HG02763 (cell line): ENCODE measurements at regions not wholly inside any gene's neighbourhood (a gene's known extent, or its start where the extent isn't known, plus 50 kb on each side); places are given as distances from the start of the nearest gene placed in this dataset.

ENCODE experiments used
- ATAC-seq: cut with Tn5 transposase; IDR thresholded peaks from one replicate; pipeline ENCODE4 v1.9.1; 2021; ENCODE audit warnings: mild to moderate bottlenecking, moderate library complexity; ENCODE audit not compliant: unreplicated experiment

DNA sequence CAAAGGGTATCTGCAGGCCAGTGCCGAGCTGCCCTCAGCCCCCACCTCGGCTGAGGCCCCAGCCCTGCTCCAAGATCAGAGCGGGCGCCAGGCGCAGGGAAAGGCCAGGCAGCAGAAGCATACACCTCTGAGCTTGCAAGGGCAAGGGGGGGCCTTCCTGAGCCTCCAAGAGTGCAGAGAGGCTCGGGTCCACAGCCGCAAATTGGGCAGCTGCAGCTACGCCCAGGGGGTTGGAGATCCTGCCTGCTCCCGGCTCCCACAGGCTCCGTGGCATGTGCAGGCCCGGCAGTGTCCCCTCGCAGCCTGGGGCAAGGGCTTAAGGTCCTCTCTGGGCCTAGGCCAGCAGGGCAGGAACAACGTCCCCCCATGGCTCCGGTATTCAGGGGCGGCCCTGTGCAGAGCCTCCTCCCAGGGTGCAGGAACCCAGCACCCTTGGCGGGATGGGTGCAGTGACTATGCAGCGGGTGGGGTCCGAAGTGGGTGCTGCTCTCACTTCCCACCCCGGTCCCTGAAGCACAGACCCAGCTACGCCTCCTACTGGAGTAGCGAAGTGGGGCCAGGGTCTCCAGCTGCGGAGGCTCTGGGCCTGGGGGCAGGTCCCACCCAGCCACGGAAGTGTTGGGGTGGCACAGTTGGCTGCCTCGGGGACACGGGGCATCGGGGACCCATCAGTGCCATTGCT lies 120.2 kb upstream of the TMEFF2 start:
- ATAC-seq: no peak

DNA sequence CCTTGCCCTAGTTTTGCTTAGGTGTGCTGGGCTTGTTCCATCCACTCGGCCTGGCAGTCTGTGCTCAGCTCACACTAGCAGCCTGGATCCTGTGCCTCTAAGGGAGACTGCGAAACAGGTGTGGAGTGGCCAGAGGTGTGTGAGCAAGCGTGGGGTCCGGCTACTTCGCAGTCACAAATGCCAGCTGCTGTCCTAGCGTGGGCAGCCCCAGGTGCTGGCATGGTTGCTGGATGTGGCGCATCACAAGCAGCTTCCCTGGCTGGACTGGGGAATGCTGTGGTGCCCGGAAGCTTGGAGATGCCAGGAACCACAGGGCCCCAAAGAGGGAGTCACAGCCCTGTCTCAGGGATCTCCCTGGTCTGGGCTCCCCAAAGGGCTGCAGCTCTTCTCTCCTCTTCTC lies 119.0 kb upstream of the TMEFF2 start:
- no peak for ATAC-seq

DNA sequence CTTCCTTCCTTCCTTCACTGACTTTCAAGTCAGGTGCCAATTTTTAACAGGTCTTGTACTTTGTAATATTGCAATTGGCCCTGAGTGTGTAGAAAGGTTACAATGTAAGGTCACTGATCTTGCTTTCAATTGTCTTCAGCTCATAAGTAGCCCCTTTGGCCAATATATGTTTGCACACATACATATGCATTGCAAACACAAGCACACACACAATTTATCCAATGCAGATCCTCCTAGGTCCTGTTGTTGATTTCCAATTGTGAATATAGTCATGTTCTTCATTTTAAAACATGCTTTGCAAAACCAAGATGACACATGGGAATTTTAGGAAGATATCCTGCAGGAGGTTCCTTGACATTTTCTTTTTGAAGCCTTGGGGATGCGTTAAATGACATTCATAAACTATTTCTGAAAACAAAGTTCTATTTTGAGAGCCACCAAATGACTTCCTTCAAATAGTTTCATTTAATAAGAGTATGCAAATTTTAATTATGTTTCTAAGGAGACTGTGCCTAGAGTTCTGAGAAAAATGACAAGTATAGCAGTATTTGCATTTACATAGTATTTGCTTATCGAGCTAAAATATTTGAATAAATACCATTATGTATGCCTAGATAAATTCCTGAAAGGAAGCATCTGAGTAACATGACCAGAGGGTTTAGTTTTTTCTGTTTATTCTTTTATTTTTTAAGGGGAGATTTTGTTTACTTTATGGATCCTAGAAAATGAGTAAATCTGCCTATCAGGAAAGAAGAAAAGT lies 117.1 kb upstream of the TMEFF2 start:
- ATAC-seq: no peak

DNA sequence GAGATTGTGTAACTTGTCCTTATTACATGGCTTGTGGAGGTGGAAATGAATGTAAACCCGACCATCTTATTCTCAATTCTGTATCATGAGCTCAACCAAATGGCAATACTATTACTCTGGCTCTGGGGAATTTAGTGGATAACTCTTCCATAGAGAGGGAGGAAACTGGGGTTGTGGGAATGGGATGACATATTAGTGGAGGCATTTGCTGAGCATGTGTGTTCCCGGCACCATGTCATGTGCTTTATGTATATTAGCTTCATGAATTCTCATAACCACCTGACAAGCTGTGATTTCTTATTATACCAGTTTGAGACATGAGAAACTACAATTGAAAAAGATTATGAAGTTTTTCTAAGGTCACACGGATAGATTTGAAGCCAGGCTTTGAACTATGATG lies 112.8 kb upstream of the TMEFF2 start:
- ATAC-seq: no peak

DNA sequence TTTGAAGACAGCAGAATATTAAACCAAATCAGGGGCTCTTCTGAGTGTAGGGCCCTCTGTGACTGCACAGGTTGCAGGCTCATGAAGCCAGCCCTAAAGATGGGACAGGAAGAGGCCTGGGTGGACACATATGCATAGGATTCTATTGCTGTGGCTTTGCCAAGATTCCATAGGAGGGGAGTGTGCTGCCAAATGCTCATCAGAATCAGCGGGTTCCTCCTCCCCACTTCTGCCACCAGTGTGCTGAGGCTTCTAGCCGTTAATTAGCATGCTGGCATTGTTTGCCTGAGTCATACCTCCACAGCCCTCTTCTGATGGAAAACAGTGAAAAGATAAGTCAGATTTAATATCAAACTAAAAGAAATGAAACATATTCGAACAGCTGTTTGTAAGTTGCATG lies 103.9 kb upstream of the TMEFF2 start:
- no peak for ATAC-seq

DNA sequence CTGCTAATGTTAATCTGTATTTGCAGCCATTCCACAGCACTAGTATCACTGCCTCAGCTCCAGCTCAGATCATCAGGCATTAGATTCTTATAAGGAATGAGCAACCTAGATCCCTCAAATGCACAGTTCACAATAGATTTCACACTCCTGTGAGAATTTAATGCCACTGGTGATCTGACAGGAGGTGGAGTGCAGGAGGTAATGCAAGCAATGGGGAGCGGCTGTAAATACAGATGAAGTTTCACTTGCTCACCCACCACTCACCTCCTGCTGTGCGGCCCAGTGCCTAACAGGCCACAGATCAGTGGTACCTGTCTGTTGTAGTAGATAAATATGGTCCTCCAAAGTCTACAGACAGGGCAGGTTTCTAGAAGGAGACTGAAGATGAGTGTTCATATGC lies 97.7 kb upstream of the TMEFF2 start:
- ATAC-seq: no peak

DNA sequence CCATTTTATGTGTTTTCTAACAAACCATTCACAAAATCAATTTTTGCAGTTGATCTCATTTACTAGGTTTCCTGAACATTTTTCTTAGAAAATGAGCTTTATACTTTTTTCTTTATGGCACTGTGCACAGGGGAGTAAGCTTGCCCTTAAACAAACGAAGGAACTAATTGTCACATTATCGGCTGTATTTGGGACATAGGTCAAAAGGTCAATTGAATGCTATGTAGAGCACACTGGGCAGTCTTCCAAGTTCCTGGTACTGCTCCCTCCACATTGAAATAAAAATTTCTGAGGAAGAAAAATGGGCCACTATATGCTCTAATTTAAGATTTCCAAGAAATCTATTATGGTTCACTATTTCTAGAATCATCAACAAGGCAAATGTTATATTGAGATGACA lies 93.6 kb upstream of the TMEFF2 start:
- no peak for ATAC-seq

DNA sequence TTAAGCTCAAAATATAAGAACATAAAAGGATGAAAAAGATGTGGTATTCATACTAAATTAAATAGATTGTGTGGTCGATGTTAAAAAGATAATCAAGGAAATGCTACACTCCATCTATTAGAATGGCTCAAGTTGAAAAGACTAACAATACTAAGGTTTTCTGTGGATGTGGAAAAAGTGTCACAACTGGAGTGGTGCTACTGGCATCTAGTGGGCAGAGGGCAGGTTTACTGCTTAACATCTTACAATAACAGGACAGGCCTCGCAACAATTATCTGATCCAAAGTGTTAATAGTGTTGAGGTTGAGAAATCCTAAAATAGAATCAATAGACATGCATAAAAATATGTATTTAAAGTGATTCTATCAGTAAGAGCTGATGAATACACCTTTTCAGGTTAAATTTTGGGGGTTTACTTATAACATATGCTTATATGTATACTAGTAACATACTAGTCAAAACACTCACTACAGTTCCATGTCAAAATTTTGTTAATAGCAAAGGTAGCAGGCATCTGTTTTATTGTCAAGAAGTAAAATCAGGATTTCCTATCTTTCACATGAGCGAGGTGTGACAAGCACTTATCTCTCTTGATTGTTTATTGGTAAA lies 91.5 kb upstream of the TMEFF2 start:
- ATAC-seq: no peak

DNA sequence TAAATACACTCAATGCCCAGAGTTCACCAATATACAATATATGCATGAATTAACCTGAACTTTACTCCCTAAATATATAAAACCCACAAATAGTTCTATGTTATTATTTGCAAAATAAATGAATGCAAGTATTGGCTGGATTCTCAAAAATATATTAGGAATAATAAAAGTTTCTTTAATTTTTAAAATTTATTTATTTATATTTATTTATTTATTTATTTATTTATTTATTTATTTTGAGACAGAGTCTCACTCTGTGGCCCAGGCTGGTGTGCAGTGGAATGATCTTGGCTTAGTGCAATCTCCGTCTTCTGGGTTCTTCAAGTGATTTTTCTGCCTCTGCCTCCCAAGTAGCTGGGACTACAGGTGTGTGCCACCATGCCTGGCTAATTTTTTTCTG lies 88.7 kb upstream of the TMEFF2 start:
- ATAC-seq: no peak

DNA sequence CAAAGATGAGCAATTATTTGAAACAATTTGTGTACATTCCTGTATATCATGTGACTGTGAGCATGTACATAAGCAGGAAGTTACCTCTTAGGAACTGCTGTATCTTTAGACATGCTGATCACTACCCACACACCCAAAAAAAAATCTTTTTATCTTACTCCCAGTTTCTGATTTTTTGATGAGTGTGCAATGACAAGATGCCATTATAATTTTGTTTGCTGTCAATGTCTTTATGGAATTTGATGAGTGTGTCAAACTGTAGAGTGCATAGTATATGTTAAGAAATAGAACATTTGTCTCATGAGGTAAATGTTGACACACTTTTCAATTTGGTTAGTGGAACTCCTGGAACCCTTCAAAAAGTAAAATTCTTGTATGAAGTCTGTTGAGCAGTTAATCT lies 84.0 kb upstream of the TMEFF2 start:
- no peak for ATAC-seq

DNA sequence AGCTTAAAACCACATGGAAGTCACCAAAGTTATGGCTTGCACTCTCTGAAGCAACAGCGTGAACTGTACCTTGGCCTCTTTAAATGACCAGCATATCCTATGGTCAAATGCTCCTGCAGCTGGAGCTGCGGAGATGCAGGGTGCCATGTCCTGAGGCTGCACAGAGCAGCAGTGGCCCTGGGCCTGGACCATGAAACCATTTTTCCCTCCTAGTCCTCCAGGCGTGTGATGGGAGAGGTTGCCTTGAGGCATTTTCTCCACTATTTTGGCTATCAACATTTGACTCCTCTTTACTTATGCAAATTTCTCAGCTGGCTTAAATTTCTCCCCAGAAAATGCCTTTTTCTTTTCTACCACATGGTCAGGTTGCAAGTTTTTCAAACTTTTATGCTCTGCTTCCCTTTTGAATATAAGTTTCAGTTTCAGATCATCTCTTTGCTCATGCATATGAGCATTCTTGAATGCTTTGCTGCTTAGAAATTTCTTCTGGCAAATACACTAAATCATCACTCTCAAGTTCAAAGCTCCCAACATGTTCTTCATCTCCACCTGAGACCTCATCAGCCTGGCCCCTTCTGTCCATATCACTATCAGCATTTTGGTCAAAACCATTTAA lies 82.9 kb upstream of the TMEFF2 start:
- no peak for ATAC-seq

DNA sequence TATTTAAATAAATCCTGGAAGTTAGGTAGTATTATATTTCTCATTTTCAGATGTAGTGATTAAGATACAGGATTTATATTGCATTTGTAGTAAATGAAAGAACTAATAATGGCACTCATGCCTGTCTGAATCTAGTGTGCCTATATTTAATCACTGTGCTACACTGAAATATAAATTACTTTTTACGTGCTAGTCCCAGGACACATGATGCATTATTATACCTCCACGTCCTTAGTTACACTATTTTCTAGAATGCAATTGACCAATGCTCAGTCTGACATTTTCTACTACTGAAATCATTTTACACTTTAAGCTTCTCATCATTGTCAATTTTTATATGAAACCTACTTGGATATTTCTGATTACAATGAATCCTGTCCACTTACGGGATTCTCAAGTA lies 80.9 kb upstream of the TMEFF2 start:
- ATAC-seq: no peak

DNA sequence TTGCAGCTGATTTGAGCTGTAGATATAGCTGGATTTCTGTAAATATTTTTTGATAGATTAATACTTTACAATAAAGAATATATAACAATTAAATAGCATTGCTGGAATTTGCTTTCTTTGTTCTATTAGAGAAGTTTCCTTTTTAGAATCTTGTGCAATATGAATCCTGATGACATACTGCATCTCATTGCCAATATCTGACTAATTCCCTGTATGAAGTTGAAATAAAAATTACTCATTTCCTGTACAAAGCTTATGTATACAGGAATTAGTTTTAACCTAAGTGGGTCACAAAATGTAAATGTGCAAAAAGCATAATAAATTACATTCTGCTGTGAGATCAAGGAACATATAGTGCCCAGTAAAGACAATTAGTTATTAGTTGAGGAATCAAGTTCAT lies 72.8 kb upstream of the TMEFF2 start:
- ATAC-seq: no peak

DNA sequence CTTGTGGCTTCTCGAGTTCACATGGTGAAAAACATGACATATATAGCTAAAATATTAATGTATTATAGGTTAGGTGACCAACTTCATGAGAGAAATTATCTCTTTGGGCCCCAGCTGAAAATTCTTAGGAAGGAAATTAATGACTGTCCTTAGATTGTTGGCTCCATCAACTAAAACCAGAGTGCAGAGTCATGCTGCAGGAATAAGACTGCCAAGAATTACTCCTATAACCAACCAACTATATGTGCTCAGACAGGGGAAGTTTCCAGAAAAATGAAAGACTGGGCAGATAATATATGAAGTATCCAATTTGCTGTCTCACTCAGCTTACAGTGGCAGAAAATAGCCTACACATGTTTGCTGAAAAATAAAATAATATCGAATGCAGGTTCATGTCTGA lies 71.0 kb upstream of the TMEFF2 start:
- ATAC-seq: no peak

DNA sequence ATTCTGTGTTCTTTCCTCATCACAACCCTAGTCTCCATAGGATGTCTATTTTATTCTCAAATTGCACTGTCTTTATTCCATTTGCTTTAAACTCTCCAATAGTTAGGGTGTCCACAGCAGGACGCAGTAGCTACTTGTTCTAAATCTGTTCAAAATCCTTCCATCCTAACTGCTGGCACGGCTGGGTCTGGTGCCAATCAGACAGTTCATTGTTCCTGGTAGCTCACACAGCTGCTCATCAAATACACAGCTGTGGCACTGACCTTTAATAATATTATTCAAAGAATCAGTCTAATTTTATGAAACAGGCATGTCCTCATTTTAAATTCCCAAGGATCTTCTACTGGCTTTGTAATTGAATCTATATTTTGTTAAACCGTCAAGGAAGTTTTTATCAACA lies 59.7 kb upstream of the TMEFF2 start:
- no peak for ATAC-seq

DNA sequence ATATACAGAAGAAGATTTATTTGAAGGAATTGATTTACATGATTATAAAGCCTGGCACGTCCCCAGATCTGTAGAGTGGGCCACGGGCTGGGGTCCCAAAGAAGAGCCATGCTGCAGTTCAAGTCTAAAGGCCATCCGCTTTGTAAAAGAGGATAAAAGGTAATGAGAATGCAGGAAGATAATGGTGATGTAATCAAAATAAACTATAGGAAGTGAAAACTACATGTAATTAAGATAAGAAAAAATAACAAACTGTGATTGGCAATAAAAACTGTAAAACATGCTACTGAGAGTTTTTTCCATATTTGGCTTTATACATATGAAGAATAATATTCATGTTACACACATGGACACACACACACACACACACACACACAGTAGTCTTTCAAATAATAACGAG lies 59.0 kb upstream of the TMEFF2 start:
- no peak for ATAC-seq

DNA sequence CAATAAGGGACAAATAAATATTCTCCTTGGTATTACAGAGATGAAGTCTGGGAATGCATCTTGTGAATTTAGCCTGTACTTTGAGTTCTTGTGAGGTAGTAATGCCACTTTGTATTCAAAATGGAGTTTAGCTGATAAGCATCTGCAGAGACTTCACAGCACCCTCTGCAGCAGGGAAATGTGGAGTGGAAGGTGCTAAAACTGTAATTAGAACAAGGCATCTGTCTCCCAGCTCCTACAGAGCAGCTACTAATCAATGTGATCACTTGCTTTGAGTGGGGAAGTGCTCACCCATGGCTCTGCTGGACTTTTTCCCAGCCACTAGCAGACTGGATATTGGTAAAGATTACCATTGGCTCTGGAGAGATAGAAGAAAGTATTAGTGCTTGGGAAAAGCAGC lies 56.2 kb upstream of the TMEFF2 start:
- no peak for ATAC-seq

DNA sequence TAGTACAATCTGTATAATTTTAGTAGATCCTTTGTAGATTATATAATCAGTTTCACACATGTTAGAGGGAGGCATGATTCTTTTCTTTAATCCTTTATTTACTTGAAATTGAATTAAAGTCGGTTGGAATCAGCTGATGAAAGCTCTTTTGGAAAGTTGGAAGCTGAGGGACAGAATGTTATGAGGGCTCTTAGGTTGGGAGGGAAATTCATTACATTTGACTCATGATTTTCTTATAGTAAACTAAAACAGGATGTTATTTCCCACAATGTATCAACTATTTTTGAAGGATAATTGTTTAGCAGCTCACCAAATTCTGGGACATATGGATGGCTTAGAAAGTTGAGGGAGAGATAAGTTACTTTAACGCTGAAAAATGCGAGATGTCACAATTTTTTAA lies 52.7 kb upstream of the TMEFF2 start:
- ATAC-seq: no peak

DNA sequence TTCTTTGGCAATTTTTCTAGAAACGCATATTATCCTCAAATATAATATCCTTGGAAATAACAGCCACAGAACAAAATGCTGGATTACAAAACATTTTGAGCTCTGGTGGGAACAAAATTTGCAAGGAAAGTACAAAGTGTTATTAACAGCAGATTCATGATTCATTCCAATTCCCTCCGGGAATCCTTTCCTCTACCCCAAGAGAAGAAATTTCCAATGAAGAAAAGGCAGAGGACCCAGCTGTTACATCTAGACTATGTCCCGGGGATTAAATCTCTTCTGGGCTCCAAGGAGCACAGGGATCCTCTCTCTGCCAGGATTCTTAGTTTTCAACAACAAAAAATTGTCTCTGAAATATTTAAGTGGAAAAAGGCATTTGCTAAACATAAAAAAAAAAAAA lies 51.6 kb upstream of the TMEFF2 start:
- ATAC-seq: no peak

DNA sequence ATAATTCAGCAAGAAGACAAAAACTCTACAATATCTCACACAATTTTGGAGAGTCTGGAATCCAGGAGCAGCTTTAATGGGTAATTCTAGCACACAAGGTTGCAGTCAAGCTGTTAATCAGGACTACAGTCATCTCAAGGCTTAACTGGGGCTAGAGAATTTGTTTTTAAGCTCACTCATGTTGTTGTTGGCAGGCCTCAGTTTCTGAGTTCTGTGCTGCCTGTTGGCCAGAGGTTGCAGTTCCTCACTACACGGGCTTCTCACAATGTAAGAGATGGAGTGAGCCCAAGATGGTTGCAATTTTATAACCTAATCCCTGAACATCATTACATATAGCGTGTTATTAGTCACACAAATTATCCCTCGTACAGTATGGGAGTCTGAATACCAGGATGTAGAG lies 50.6 kb upstream of the TMEFF2 start:
- no peak for ATAC-seq
